NCI-H524 (cell line): ENCODE measurements at regions not wholly inside any gene's neighbourhood (a gene's known extent, or its start where the extent isn't known, plus 50 kb on each side); places are given as distances from the start of the nearest gene placed in this dataset.

Experiments used
- DNase-seq, 2 experiments: peaks; one replicate each; lab custom pipeline; 2025; lab: John Stamatoyannopoulos, UW

DNA sequence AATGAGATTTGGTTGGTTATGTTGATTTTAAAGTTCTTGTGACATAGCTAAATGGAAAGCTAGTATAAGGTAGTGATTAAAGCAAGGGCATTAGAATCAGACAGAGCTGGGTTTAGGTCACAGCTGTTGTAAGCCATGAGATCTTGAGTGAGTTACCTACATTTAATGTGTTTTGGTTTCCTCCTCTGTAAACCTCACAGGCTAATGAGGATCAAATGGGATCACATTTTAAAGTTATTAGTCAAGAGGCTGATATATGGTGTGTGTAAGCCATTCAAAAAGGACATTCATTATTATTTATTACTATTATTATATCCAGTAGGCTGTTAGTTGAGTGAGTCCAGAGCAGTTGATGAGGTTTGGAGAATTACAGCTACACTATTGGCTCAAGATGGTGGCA is 416.2 kb downstream of the IRS1 start:
- DNase-seq = no peak

DNA sequence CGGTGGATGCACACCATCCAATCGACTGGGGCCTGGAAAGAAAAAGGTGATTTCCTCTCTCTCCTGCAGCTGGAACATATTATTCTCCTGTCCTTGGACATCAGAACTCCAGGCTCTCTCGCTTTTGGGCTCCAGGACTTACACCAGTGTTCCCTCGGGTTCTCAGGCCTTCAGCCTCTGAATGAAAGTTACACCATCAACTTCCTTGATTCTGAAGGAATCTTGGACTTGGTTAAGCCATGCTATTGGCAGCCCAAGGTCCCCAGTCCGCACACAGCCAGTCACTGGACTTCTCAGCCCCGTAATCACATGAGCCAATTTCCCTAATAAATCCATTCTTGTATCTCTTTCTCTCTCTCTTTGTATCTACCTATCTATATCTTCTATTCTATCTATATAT is 418.9 kb downstream of the IRS1 start:
- no peak for DNase-seq

DNA sequence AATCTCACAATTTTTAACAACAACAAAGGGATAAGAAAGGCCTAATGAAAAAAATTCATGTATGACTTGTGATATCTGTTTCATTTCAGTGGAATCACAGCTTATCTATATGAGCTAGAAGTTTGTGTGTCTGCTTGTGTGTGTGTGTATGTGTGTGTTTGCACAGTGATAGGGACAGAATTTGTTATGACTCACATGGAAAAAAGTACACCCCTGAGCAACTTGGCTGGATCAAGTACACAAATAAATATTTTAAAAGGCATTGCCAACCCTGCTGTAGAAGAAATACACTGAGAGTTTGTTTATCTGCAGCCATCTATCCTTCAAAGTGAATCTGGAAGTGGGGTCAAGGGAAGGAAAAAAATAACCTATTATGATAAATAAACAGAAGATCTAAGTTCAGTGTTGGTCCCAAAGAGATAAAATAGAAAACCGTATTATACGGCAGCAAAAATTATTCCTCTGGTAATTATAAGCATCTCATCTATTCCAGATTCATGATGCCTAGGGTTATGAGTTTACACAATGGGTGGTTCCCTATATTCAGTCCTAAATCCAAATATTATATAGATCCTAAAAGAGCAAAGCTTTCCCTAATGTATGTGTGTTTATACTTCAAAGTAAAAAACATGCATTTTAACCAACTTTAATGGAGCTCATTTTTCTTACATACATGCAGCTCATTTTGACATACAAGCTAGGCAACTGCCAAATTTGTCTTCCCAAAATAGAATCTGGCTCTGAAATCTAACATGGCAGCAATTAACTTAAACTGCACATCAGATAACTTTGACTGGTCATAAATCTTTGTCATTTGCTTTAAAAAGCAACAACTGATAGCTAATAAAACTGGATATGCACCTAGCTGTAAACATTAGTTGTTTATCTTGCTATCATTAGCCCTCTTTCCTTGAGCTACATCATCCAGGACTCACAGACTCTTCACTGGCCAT is 420.6 kb downstream of the IRS1 start:
- DNase-seq = no peak

DNA sequence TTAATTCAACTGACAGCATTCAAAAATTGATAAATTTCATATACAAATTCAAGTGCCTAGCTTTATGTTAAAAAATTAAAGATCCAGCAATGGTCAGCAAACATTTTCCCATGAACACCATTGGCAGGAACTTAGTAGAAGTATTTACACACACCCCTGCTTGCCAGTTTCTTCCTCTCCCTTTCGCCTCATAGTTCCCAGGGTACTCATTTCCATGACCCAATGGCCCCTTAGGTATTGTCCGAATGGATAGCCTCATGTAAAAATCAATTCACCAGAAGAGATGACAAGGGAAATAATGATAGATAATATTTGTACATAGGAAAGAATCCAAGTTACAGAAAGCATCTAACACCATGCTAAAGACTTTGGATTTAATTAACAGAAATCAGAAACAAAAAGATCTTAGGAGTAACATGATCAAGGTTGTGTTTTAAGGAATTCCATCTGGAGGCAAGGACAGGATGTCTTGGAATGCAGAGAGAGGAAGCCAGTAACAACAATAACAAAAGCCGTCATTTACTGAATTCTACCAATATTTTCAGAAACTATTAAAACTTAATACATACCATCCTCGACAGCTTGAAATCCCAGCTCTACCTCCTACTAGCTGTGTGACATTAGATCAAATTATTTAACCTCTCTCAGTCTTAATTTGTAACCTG is 423.0 kb downstream of the IRS1 start:
- DNase-seq = no peak

DNA sequence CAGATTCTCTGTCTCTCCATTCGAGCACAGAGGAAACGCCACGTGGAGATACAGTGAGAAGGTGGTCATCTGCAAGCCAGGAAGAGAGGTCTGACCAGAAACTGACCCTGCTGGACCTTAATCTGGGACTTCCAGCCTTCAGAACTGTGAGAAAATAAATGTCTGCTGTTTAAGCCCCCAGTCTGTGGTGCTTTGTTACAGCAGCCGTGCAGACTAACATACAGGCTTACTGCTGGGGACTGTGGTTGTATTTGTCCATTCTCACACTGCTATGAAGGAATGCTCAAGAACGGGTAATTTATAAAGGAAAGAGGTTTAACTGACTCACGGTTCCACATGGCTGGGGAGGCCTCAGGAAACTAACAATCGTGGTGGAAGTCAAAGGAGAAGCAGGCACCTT is 432.7 kb downstream of the IRS1 start:
- DNase-seq = no peak

DNA sequence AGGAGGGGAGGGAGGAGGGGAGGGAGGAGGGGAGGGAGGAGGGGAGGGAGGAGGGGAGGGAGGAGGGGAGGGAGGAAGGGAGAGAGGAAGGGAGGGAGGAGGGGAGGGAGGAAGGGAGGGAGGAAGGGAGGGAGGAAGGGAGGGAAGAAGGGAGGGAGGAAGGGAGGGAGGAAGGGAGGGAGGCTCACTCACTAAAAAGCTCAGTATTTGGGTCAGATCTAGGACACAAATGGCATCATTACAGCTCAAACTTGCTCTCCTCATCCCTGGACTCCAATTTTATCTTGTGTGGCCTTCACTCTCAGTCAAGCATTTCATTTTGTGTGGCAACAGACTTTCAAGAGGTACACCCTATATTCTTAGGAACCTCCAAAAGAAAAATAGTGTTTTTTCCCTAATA is 435.4 kb downstream of the IRS1 start:
- DNase-seq = no peak

DNA sequence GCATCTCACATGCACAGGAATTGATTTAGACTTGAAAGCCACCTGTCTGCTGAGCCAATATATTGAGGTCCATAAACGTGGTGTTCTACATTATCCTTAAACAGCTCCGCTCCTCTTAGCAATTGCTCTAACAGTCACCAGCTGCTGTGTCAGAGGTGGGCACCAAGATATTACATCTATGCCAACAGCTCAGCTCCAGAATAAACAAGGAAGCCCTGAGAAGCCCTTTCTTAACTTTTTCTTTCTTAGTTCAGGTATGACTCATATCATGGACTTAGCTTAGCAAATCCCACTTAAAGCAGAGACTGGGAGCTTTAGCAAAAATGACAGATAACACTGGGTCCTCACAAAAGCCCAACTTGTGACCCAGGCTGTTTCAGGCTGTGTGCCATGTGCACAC is 436.6 kb downstream of the IRS1 start:
- DNase-seq = no peak

DNA sequence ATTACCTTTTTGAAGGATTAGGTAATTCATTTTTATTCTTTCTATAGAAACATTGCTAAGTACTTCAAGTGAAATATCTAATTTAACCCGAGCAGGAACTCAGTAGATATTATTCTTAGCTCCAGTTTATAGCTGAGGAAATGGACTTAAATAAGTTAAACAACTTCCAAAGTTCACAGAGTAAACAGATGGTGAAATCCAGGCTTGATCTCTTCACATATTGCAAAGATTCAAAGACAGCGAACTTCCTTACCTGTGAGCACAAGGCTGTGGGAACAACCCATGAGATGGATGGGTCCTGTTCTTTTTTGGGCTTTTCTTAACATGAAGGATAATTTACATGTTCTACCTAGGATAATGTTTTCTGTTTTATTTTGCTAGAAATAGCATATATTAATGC is 439.0 kb downstream of the IRS1 start:
- DNase-seq = no peak

DNA sequence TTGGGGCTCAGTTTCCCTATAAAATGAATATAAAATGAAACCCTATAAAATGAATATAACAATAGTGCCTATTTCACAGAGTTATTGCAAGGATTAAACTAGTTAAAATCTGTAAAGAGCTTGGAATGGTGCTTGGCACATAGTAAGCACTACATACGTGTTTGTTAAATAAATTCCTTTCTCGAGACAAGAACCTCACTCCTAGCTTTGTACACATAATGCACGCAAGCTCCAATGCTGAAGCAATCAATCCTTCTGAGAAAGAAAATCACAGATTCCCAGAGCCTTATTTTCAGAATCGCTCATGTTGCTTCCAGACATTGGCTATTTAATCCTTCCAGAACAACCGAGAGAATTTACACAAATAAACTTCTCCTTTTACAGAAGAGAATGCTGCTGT is 440.9 kb downstream of the IRS1 start:
- DNase-seq = no peak

DNA sequence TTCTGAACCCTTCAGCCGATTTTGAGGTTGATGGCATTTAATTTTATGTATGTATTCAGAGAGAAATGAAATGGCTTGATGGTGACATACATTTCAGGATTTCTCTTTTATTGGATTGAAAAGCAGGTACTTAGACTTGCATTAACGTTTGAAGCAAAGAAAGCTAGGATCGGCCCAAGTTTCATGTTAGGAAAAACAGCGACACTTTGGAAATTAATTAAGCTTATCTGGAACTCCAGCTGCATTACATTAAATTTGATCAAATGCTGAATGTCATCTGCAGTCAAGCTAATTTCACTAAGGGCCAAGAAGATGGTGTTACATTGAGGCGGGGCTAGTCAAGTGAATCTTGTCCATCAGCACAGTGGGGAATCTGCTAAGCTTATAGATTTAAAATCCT is 441.8 kb downstream of the IRS1 start:
- DNase-seq = no peak

DNA sequence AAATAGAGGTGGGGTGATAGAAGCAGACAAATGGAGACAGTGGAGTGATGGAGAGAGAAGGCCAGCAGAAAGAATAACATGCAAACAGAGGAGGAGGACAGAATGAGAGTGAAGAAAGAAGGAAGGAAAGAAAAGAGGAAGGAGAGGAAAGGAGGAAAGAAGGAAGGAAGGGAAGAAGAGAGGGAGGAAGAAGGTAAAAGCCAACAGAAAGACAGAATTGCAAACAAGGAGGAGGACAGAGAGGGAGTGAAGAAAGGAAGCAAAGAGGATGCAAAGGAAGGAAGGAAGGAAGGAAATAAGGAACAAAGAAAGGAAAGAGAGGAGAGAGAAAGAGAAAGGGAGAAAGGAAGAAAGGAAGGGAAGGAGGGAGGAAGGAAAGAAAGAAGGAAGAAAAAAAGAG is 444.0 kb downstream of the IRS1 start:
- no peak for DNase-seq

DNA sequence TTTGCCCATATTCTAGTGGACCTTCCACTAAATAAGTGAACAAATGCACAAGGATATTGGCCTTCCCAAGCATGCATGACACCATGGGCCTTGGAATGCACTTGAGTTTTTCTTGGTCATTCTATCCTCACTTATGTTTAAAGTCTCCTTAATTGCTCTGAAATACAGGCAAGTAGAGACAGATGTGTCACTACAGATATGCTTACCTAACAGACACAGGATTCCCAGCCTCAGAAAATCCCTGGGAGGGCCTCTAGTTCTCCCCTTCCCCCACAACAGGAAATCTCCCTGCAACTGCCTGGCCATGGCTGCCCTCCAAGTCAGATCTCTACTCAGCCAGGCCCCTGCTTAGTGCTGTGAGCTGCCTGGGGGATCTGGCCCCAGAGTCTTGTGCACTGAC is 445.2 kb downstream of the IRS1 start:
- DNase-seq = peak; percentile 67 to 86

DNA sequence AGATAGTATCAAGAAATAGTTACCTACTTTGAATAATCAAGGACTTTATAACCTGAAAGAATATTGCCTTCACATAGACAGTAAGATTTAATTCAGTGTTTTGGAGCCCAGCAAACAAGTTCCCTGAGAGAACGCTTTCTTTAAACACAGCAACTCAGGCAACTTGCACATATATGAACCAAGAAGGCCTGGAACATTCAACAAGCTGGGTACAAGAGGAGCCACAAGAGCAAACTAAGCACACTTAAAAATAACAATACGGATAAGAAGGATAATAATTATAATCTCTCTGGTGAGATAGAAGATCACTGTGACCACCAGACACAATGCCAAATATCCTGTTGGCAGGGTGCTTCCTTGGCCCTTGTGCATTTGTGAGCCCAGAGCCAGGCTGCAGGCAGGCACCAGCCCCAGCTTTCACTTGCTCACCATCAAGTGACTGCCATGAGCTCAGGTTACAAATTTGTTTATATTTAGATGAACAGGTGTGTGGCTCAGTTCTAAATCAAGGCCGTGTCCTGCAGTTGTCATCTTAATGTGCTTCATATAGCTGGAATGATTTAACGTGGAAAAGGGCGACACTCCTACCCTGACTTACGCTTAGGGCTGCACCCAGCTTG is 446.6 kb downstream of the IRS1 start:
- peak in 1 of 2 experiments; percentile 56 for DNase-seq

DNA sequence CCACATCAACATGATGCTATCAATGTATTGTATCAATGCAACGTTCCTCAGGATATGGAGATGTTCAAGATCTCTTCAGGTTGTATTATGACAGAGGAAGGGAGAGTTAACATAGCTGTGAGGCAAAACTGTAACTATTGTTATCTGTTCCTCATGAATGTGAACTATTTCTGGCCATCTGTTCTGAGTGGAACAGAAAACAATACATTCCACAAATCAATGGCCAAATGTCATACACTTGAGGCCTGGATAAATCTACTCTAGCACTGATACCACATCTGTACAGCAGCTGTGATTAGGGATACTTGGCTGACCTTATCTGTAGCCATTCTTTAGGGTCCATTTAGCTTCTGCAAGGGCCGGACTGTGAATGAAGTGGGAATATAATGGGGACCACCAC is 447.9 kb downstream of the IRS1 start:
- peak in 1 of 2 experiments; percentile 16 for DNase-seq

DNA sequence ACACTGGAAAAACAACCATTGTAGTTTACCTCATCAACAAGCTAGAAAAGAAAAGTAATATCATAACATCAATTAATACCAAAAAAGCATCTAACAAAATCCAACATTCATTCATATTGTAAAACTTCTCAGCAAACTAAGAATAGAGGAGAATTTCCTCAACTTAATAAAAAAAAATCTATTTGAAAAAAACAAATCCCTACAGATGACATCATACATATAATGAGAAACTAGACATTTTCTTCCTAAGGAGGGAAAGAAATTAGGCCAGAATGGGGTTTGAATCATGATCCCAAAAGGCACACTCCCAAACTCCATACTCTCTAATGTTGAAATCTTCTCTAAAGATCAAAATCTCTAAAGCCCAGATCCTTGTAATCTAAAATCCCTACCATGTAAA is 460.0 kb downstream of the IRS1 start:
- DNase-seq = no peak

DNA sequence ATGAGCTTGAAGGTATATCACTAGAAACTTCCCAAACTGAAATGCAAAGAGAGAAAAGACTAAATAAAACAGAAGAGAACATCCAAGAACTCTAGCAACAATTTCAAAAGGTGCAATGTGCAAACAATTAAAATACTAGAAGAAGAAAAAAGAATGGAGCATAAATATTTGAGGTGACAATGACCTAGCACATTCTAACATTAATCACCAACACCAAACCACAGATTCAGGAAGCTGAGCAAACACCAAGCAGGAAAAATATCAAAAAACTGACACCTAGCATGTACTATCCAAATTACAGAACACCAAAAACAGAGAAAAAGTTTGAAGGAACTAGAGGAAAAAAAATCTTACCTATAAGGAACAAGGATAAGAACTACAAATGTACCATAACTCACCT is 460.8 kb downstream of the IRS1 start:
- no peak for DNase-seq

DNA sequence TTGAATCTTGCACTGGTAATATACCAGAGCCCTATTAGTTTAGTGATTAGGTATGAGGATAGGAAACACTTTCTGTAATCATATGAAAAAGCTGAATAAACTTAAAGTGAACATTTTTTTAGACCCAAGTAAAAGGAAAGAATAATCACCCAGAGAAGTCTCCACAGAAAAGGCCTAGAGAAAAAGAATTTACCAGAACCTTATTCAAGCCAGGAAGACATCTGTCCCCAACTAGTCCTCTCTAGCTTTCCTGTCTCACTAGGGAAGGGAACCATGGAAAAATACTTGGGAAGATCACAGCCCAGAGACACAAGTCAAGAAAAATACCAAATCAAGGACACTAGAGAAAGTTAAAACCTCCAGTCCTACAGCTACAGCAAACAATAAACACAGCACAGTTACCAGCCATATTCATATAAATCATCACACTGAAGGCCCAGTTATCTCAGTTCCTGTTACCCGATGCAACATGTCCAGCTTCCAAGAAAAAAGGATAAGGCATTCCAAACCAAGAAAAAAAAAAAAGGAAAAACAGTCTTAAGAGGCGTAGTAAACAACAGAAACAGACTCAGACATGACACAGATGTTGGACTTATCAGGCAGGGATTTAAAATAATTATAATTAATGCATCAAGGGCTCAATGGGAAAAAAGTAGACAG is 461.5 kb downstream of the IRS1 start:
- no peak for DNase-seq

DNA sequence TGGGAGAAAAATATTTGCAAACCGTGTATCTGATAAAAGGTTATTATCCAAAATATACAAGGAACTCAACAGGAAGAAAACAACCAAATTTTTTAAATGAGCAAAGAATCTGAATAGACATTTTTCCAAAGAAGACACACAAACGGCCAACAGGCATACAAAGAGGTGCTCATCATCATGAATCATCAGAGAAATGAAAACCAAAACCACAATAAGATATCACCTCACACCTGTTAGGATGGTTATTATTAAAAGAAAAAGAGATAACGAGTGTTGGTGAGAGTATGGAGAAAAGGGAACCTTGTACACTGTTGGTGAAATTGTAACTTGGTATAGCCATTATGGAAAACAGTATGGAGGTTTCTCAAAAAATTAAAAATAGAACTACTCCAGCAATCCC is 463.3 kb downstream of the IRS1 start:
- no peak for DNase-seq

DNA sequence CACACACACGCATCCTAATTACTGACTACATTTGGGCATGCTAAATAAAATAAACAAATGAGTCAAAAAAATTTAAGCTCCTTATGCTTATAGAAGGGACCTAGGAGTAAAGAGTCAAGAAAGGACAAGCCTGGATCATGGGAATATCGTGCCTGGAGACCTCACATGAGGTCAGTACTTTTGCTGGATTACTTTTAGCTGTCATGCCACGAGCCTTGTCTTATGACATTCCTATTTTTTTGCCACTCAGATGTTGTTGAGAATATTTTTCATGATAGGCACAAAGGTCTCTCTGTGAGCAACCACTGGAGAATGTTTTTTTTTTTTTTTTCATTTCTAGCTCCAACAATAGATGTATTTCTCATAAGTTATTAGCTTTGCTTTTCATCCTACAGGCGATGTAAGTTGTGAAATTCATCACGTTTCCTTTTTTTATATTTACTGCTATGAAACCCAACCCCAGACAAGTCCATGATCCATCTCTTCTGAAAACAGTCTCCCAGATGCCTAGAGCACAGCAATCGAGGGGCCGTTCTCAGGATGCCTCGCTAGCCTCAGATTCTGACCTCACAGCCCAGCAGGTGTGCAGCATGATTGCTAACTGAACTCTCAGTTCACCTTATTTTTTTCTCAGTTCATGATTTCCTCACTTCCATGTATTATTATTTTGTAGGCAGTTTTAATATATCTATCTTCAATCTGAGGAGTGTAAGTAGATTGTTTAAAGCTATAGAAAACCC is 464.5 kb downstream of the IRS1 start:
- DNase-seq = no peak

DNA sequence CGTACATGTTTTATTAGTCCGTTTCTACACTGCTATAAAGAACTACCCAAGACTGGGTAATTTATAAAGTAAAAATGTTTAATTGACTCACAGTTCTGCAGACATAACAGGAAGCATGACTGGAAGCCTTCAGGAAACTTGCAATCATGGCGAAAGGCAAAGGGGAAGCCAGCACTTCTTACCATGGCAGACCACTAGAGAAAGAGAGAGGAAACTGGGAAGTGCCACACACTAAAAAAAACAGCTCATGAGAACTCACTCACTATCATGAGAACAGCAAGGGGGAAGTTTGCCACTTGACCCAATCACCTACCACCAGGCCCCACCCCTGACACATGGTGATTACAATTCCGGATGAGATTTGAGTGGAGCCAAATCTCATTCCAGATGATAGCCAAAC is 466.2 kb downstream of the IRS1 start:
- DNase-seq = no peak

DNA sequence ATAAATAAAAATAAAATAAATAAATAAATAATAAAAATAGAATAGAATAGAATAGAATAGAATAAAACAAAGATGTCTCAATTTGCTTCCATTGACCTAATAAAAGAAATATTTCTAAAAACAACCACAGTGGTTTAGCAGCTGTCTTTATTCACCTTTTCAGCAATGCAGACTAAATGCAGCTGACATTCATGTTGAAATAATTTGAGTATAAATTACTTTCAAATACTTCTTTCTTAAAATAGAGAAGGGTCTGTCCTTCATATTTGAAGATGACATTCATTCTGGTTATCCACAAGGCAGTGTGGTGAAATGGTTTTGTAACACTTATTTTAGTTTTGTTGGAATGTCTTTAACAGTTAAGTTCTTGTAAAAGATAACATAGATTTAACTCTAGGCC is 469.4 kb downstream of the IRS1 start:
- DNase-seq = no peak

DNA sequence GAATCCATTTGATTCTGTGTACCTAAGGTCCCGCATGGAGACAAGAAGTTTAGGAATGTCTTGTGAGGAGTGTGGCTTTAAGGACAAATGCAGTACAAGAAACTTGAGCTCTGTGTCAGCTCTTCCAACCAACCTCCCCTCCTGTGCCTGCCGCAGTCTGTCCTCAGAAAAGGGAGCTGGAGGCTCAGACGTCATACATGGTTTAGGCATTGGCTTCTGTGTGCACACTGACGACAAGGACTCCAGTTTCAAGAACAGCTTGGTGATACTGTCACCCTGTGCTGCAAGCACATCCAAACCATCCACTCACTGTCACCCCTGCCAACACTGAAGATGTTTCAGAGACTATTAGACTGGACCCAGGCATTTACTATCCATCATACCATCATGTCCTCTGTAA is 470.4 kb downstream of the IRS1 start:
- no peak for DNase-seq
